KBM-7 (cell line): ENCODE measurements at regions not wholly inside any gene's neighbourhood (a gene's known extent, or its start where the extent isn't known, plus 50 kb on each side); places are given as distances from the start of the nearest gene placed in this dataset.
A peak's percentile ranks its signal among the peaks of the same experiment; 100 is the strongest.
"Not testable (repeated sequence)": the region's sequence is repeated elsewhere in the genome, so short reads cannot be mapped to it uniquely, and the experiment has no call there.

Experiments
- DNase-seq: peaks from one replicate; pipeline ENCODE4 v3.0.0-alpha.2; 2015
- in situ Hi-C: fragments of 300-500 bp; cut with MboI; formaldehyde crosslinking; loops from 2 replicates; pipeline ENCODE4 v1.14.3; 2020; ENCODE audit warnings: low sequenced_read_pairs, low pct_unique_long_range_greater_than_20kb, mixed read lengths

- in situ Hi-C loops, result no loop called here
- DNase-seq, result no peak
These were observed 1223.9 kb downstream of the BRINP3 start for GRCh38 chr1:189253601-189254350.

- in situ Hi-C loops, DNase-seq: not testable (repeated sequence)
These were observed 1216.5 kb downstream of the BRINP3 start for GRCh38 chr1:189261128-189261527.

DNA sequence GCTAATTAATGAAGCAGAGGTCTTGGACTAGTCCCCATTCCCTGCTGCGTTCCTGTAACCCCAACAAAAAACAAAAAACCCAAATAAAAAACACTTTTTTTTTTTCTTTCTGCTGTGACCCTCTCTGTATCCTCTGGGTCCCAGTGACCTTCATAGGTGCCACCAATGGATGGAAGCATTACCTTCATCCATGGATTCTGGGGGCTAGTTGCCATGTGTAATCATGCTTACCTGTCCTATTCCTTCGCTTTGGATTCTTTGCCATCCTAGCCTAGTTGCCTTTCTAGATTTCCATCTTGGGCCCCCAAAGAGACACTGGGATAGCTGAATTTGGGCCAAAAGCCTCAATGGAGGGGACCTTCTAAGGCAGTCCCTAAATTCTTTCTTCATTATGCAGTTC, 1208.7 kb downstream of the BRINP3 start:
- DNase-seq, result peak; percentile 4
- in situ Hi-C loops, result no loop called here

GRCh38 chr1:189274267-189274666, 1203.4 kb downstream of the BRINP3 start:
- DNase-seq, result no peak
- in situ Hi-C loops, result no loop called here

- in situ Hi-C loops, result no loop called here
These were observed 1201.9 kb downstream of the BRINP3 start for GRCh38 chr1:189275796-189276195.

GRCh38 chr1:189289346-189289745, 1188.3 kb downstream of the BRINP3 start:
- no peak for DNase-seq
- in situ Hi-C loops, result no loop called here

More at GRCh38 chr1:189275796-189276195, 1201.9 kb downstream of the BRINP3 start:
- DNase-seq, result no peak

GRCh38 chr1:189301235-189301634, 1176.4 kb downstream of the BRINP3 start:
- in situ Hi-C loops, result no loop called here
- DNase-seq, result no peak

DNA sequence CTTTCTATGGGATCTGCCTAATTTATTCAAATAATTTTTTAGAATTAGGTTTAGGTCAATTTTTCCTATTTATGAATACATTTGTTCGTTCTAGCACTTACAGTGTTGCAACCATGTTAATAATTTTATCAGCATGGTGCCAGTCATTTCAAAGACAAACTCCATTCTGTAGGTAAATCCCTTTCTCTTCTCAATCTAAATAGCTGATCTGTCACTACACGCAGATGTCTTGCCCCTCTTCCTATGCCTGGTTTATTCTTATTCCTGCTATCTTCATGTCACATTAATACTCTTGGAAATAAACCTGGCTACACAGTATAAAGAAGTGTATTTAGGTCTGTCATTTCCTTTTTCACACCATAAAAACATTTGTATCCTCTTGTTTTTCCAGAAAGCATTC, 1172.4 kb downstream of the BRINP3 start:
- no peak for DNase-seq
- in situ Hi-C loops, result no loop called here

DNA sequence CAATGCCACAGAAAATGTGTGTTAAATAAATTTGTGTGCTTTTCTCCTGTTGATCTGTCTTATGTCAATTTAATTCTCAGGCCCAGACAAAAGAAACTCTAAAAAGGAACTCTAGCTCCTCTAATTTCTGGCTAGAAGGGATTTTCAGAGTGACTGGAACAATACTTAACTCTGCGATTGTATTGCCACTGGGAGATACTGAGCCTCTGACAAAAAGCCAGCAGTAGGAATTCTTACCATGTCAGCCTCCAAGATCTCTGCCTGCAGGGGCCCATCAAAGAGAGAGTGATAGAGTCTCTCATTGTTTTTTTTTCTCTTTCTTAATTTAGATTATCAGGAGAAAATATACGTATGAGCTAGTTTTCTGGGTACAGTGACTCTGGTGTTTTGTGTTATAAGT, 1165.7 kb downstream of the BRINP3 start:
- DNase-seq, result no peak
- in situ Hi-C loops, result no loop called here

DNA sequence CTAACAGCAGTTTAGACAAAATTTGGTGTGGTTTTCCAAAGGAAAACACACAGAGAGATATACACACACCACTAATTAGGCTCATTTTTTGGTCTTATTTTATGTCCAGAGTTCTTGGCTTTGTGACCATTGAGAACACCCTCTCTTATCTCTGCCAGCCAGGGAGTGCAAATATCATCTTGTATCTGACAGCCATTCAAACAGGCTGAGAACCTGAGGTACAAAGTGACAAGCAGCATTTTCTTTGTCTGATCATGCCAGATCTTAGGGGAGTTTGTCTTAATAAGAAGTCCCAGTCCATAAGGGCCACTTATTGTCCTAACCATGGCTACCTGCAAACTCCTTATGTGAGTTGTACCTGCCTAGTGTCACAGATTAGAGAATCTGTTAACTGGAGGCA, 1165.2 kb downstream of the BRINP3 start:
- in situ Hi-C loops, result no loop called here
- no peak for DNase-seq

DNA sequence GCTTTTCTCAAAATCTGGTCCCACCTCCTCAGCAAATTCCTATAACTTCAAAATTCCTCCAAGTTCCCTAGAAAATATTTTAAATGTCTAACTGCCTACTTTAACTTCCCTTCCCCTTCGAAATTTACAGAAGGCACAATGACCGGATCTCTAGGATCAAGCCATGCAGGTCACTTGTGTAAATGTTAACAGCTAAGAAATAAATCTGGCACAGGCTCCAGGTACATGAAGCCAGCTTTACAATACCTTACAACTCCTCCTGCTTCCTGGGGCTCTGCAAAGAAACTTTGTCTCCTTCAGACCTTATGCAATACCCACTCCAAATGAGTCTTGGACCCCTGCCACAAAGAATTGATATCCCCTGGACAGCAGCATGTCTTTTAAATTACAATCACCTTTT, 1164.2 kb downstream of the BRINP3 start:
- in situ Hi-C loops, result no loop called here
- DNase-seq, result no peak

DNA sequence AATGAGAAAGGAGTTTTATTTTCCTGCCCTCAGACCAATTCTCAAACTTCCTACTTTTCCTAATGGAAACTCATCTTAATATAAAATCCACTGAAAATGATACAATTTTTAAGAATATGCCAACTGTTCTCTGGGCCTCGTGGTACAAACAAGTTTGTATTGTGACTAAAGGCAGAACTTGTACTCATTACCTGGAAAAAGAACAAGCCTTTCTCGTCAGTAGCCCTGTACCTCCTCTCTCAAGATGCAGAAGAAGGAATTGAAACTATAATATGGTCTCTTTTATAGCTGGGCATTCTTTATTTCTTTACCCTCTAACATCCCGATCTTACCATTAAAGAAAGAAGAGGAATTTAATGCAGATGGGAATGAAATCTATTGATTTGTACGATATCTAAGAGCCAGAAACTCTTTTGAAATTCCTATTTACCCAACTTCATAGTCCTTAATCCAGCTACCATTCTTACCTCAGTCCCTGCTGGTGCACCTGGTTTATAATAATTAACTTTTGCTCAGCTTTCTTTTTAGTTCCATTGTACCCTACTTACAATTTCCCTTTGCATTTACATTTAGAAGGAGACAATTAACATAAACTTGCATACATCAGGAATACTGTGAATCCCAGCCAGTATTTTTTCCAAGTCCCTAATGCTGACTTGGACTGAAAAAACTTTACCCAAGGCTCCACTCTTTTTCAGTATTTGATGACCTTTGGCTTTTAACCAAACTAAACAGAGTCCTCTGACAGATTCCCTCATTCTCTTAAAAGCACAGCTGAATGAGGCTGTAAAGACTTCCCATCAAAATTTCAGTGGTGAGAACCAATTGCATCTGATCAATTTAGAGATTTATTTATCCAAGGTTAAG, 1162.4 kb downstream of the BRINP3 start:
- in situ Hi-C loops, result no loop called here
- no peak for DNase-seq

GRCh38 chr1:189323091-189323490, 1154.6 kb downstream of the BRINP3 start:
- in situ Hi-C loops, result no loop called here
- no peak for DNase-seq

DNA sequence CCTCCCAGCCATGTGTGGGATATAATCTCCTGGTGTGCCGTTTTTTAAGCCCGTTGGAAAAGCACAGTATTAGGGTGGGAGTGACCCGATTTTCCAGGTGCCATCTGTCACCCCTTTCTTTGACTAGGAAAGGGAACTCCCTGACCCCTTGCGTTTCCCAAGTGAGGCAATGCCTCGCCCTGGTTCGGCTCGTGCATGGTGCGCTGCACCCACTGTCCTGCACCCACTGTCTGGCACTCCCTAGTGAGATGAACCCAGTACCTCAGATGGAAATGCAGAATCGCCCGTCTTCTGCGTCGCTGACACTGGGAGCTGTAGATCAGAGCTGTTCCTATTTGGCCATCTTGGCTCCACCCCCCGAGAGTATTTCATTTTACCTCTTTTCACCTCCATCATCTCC, 1146.6 kb downstream of the BRINP3 start:
- in situ Hi-C loops, DNase-seq: not testable (repeated sequence)

DNA sequence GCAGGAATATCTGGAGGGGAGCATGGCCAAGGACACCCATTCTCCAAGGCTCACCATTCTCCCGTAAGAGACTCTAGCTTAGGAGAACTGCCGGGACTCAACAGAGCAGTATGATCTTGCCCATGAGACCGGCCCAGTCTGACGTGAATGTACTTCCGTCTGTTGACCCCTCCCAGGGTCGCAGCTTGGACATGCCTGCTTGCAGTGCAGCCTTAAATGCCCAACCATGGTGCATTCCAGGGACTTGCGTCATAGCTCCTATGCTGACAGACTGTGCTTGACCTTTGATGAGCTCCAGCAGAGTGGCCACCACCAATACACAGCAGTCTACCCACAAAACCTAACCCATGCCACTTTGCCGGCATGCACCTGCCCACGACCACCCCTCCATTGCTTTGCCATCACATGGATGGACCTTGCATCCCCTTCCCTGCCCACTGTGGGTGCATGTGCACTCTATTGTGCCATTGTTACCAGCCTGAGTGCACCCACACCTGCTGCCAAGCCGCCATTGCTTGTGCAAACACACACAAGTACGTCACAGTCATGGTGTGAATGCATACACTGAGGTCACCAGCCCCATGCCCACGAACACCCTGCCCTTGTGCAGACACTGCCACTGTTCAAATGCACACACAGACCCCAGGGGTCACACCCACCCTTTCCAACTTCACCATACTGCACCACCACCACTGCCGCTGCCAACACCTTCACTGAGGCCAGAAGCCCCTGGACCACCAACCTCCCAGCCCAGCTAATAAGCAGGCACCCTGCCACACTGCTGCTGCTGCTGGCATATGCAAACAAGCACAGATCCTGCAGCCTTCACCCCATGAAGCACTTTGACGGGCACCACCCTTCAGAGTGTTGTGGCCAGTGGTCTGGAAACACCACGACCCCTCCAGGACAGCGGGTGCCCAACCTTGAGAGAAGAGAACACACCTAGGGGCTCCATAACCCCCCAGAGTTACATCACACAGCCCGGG, 1141.3 kb downstream of the BRINP3 start:
- DNase-seq, result no peak
- in situ Hi-C loops, result no loop called here

- in situ Hi-C loops, result no loop called here
- no peak for DNase-seq
These were observed 1128.1 kb downstream of the BRINP3 start for GRCh38 chr1:189349607-189350006.

- DNase-seq, result no peak
- in situ Hi-C loops, result no loop called here
These were observed 1126.6 kb downstream of the BRINP3 start for GRCh38 chr1:189350983-189351616.

DNA sequence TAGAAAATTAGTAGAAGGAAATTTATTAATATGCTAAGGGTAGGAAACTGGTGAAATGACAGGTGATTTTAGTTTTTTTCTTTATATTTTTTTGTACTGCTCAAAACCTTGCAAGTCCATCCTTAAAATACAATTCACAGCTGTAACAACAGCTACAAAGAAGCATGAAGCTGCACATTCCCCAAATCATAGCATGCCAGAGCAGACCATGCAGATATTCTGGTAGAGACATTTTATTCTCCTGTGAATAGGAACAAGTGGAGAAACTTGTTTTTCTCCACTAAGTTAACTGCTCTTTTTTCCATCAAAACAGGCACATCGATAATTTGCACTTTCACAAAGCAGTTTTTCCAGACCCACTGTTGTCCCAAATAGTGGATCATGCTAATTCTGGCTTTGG, 1125.7 kb downstream of the BRINP3 start:
- no peak for DNase-seq
- in situ Hi-C loops, result no loop called here

DNA sequence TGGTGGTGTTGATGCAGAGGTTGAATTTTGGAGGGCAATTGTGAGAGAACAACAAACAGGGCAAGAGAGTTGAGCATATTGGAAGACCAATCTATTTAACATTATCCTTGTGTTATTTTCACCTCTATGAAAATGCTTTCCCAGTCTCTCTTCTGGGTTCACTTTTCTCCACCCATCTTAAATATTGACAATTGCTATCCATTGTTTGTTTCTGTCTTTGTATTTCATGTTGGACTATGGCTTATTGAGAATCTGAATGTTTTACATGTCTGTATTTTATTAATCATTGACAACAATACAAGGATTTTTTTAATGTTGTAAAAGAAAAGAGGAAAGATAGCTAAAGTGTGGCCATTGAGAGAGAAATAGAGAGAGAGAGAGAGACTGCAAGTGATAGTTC, 1121.5 kb downstream of the BRINP3 start:
- DNase-seq, result no peak
- in situ Hi-C loops, result no loop called here
